ENCODE measurements at regions not wholly inside any gene's neighbourhood (a gene's known extent, or its start where the extent isn't known, plus 50 kb on each side); places are given as distances from the start of the nearest gene placed in this dataset.

DNA sequence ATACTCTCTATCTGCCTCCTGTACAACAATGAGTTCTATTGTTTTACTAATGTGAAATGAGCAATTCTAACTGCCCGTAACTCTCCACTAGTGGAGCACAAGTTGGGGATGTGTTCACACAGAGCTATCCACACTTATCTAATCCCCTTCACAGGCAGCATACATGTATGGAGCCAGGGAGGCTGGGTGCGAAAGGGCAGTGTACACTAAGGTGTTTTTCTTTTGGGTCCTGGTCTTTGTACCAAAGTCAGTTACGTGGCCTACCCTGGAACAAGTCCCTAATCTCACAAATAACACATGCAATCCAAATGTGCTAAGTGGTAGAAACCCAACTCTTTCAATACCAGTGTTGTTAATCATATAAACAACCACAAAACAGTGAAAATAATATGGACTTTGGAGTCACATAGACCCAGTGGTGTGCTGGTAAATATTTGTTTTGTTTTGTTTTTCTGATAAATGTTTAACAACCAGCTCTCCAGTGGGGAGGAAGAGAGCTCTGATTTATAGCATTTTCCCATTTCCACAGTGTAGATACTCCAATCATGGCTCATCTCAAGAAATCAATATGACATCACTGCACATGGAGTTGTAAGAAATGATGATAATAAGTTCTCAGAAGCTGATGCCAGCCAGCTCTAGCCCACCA lies 319.9 kb upstream of the DUSP10 start:
- TF ChIP-seq, protein P1, sequence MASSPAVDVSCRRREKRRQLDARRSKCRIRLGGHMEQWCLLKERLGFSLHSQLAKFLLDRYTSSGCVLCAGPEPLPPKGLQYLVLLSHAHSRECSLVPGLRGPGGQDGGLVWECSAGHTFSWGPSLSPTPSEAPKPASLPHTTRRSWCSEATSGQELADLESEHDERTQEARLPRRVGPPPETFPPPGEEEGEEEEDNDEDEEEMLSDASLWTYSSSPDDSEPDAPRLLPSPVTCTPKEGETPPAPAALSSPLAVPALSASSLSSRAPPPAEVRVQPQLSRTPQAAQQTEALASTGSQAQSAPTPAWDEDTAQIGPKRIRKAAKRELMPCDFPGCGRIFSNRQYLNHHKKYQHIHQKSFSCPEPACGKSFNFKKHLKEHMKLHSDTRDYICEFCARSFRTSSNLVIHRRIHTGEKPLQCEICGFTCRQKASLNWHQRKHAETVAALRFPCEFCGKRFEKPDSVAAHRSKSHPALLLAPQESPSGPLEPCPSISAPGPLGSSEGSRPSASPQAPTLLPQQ (tag by site-specific recombination; IDR thresholded peaks at IDR 0.05), result no peak
- TF ChIP-seq ELK4 (IDR thresholded peaks at IDR 0.05; ENCODE audit: borderline replicate concordance, low read depth, low read length) (no peak), CTCF (tag by site-specific recombination; IDR thresholded peaks at IDR 0.05) (no peak)

All from HEK293 (cell line).